ENCODE measurements at regions not wholly inside any gene's neighbourhood (a gene's known extent, or its start where the extent isn't known, plus 50 kb on each side); places are given as distances from the start of the nearest gene placed in this dataset.

DNA sequence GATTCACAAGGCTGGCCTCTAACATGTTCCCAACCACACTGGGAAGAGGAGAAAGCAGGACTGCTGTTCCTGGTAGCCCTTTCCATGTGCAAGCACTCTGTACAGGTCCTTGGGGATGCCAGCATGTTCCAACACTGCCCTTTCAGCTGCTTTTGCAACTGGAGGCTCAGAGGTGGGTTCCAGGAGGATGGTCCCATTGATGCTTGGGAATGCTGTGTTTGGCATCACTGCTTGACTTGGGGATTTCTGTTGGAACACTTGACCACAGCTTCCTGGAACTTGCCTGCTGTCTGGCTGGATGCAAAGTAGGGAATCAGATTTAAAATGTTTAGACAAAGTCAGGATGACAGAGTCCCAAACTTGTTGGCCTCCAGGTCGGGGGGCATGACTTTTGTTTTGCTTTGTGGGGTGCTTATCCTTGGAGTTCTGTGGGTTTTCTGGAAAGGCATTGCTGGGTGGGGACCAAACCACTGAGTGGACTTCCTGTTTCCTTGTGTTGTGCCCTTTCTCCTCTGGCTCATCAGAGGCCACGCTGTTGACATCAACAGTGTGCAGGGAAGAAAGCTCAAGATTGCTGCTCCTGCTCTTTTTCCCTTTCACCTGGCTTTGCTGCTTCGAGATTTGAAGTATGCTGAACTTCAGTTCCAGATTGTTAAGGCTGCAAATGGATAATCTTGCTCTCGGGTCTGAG lies 148.5 kb upstream of the RPS23 start (continued):
- TF ChIP-seq, protein P1, sequence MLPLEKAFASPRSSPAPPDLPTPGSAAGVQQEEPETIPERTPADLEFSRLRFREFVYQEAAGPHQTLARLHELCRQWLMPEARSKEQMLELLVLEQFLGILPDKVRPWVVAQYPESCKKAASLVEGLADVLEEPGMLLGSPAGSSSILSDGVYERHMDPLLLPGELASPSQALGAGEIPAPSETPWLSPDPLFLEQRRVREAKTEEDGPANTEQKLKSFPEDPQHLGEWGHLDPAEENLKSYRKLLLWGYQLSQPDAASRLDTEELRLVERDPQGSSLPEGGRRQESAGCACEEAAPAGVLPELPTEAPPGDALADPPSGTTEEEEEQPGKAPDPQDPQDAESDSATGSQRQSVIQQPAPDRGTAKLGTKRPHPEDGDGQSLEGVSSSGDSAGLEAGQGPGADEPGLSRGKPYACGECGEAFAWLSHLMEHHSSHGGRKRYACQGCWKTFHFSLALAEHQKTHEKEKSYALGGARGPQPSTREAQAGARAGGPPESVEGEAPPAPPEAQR (CRISPR knock-in tag; IDR thresholded peaks at IDR 0.05): no peak
- TF ChIP-seq, protein P2, sequence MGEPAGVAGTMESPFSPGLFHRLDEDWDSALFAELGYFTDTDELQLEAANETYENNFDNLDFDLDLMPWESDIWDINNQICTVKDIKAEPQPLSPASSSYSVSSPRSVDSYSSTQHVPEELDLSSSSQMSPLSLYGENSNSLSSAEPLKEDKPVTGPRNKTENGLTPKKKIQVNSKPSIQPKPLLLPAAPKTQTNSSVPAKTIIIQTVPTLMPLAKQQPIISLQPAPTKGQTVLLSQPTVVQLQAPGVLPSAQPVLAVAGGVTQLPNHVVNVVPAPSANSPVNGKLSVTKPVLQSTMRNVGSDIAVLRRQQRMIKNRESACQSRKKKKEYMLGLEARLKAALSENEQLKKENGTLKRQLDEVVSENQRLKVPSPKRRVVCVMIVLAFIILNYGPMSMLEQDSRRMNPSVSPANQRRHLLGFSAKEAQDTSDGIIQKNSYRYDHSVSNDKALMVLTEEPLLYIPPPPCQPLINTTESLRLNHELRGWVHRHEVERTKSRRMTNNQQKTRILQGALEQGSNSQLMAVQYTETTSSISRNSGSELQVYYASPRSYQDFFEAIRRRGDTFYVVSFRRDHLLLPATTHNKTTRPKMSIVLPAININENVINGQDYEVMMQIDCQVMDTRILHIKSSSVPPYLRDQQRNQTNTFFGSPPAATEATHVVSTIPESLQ (CRISPR knock-in tag; IDR thresholded peaks at IDR 0.05): no peak
- no peak for TF ChIP-seq TP53 (CRISPR knock-in tag; IDR thresholded peaks at IDR 0.05)
- no peak for TF ChIP-seq ZNF232 (CRISPR knock-in tag; IDR thresholded peaks at IDR 0.05)

GRCh38 chr5:82425591-82425990 lies 147.4 kb upstream of the RPS23 start:
- ChIA-PET POLR2A (no interaction called here), CTCF (no interaction called here)
- Mint-ChIP-seq H3K4me1 (peaks cover 4% of the 10 kb centered on the region; the same call in 1 of the 2 replicates), H3K27me3 (ENCODE audit: low read depth) (peaks cover 4% of the 10 kb centered on the region; the same call in 1 of the 2 replicates), H3K27ac (no peak overlapping the region), H3K36me3 (peaks cover 3% of the 10 kb centered on the region; the same call in 1 of the 2 replicates), H3K9me3 (peaks cover 14% of the 10 kb centered on the region), H3K4me3 (no peak overlapping the region)
- ATAC-seq: no peak
- TF ChIP-seq KAT7 (CRISPR knock-in tag; IDR thresholded peaks at IDR 0.05; ENCODE audit: borderline replicate concordance) (no peak), CREM (CRISPR knock-in tag; IDR thresholded peaks at IDR 0.05) (no peak), PRRX2 (CRISPR knock-in tag; IDR thresholded peaks at IDR 0.05) (no peak), ATF3 (CRISPR knock-in tag; conservative IDR thresholded peaks at IDR 0.05) (no peak), MYBL2 (CRISPR knock-in tag; IDR thresholded peaks at IDR 0.05) (no peak), FOXP4 (CRISPR knock-in tag; IDR thresholded peaks at IDR 0.05) (no peak), ZBTB21 (CRISPR knock-in tag; IDR thresholded peaks at IDR 0.05; ENCODE audit: borderline replicate concordance) (no peak), ZNF232 (CRISPR knock-in tag; IDR thresholded peaks at IDR 0.05) (no peak), SMAD3 (CRISPR knock-in tag; IDR thresholded peaks at IDR 0.05; ENCODE audit: borderline replicate concordance) (no peak), GABPB1 (CRISPR knock-in tag; IDR thresholded peaks at IDR 0.05) (no peak), CDX4 (CRISPR knock-in tag; IDR thresholded peaks at IDR 0.05; ENCODE audit: borderline replicate concordance) (no peak), ZNF416 (CRISPR knock-in tag; IDR thresholded peaks at IDR 0.05) (no peak), TCF7 (CRISPR knock-in tag; IDR thresholded peaks at IDR 0.05; ENCODE audit: low read depth) (no peak), USF2 (CRISPR knock-in tag; IDR thresholded peaks at IDR 0.05) (no peak)
- TF ChIP-seq, protein P3, sequence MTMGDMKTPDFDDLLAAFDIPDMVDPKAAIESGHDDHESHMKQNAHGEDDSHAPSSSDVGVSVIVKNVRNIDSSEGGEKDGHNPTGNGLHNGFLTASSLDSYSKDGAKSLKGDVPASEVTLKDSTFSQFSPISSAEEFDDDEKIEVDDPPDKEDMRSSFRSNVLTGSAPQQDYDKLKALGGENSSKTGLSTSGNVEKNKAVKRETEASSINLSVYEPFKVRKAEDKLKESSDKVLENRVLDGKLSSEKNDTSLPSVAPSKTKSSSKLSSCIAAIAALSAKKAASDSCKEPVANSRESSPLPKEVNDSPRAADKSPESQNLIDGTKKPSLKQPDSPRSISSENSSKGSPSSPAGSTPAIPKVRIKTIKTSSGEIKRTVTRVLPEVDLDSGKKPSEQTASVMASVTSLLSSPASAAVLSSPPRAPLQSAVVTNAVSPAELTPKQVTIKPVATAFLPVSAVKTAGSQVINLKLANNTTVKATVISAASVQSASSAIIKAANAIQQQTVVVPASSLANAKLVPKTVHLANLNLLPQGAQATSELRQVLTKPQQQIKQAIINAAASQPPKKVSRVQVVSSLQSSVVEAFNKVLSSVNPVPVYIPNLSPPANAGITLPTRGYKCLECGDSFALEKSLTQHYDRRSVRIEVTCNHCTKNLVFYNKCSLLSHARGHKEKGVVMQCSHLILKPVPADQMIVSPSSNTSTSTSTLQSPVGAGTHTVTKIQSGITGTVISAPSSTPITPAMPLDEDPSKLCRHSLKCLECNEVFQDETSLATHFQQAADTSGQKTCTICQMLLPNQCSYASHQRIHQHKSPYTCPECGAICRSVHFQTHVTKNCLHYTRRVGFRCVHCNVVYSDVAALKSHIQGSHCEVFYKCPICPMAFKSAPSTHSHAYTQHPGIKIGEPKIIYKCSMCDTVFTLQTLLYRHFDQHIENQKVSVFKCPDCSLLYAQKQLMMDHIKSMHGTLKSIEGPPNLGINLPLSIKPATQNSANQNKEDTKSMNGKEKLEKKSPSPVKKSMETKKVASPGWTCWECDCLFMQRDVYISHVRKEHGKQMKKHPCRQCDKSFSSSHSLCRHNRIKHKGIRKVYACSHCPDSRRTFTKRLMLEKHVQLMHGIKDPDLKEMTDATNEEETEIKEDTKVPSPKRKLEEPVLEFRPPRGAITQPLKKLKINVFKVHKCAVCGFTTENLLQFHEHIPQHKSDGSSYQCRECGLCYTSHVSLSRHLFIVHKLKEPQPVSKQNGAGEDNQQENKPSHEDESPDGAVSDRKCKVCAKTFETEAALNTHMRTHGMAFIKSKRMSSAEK (CRISPR knock-in tag; IDR thresholded peaks at IDR 0.05; ENCODE audit: borderline replicate concordance): no peak
- TF ChIP-seq, protein P4, sequence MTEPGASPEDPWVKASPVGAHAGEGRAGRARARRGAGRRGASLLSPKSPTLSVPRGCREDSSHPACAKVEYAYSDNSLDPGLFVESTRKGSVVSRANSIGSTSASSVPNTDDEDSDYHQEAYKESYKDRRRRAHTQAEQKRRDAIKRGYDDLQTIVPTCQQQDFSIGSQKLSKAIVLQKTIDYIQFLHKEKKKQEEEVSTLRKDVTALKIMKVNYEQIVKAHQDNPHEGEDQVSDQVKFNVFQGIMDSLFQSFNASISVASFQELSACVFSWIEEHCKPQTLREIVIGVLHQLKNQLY (CRISPR knock-in tag; IDR thresholded peaks at IDR 0.05): no peak
- TF ChIP-seq, protein P5, sequence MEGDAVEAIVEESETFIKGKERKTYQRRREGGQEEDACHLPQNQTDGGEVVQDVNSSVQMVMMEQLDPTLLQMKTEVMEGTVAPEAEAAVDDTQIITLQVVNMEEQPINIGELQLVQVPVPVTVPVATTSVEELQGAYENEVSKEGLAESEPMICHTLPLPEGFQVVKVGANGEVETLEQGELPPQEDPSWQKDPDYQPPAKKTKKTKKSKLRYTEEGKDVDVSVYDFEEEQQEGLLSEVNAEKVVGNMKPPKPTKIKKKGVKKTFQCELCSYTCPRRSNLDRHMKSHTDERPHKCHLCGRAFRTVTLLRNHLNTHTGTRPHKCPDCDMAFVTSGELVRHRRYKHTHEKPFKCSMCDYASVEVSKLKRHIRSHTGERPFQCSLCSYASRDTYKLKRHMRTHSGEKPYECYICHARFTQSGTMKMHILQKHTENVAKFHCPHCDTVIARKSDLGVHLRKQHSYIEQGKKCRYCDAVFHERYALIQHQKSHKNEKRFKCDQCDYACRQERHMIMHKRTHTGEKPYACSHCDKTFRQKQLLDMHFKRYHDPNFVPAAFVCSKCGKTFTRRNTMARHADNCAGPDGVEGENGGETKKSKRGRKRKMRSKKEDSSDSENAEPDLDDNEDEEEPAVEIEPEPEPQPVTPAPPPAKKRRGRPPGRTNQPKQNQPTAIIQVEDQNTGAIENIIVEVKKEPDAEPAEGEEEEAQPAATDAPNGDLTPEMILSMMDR (IDR thresholded peaks at IDR 0.05): no peak
- no peak for DNase-seq (ENCODE audit: low spot score)
